Neural progenitor cell (in vitro differentiated cells): ENCODE measurements at regions not wholly inside any gene's neighbourhood (a gene's known extent, or its start where the extent isn't known, plus 50 kb on each side); places are given as distances from the start of the nearest gene placed in this dataset.

Experiments used
- DNase-seq: peaks from one replicate; pipeline ENCODE4 v3.0.0-alpha.2; 2016; ENCODE audit warnings: low spot score
- H2AFZ ChIP-seq: fragments of 200-600 bp; sonication (generic); replicated peaks from 2 replicates; pipeline ENCODE4 v1.6.1; 2016; ENCODE audit warnings: antibody characterized with exemption
- H3F3A ChIP-seq: fragments of 200-600 bp; sonication (generic); 2 replicates; pipeline ENCODE4 v1.6.1; 2016; ENCODE audit warnings: antibody characterized with exemption, low read depth
- H3K27ac ChIP-seq: fragments of 200-600 bp; sonication (generic); 2 replicates; pipeline ENCODE4 v1.5.1; 2016; ENCODE audit warnings: mild to moderate bottlenecking
- H3K27me3 ChIP-seq: fragments of 200-600 bp; sonication (generic); 2 replicates; pipeline ENCODE4 v1.6.1; 2016; ENCODE audit warnings: mild to moderate bottlenecking, moderate library complexity
- H3K36me3 ChIP-seq: fragments of 200-600 bp; sonication (generic); 2 replicates; pipeline ENCODE4 v1.5.1; 2016
- H3K4me1 ChIP-seq: fragments of 200-600 bp; sonication (generic); 2 replicates; pipeline ENCODE4 v1.6.1; 2016; ENCODE audit warnings: mixed run types
- H3K4me2 ChIP-seq: fragments of 200-600 bp; sonication (generic); 2 replicates; pipeline ENCODE4 v1.6.1; 2016
- H3K4me3 ChIP-seq: fragments of 200-600 bp; sonication (generic); 2 replicates; pipeline ENCODE4 v1.5.1; 2016
- H3K79me2 ChIP-seq: fragments of 200-600 bp; sonication (generic); 2 replicates; pipeline ENCODE4 v1.6.1; 2016; ENCODE audit warnings: low read depth
- H3K9ac ChIP-seq: fragments of 200-600 bp; sonication (generic); 2 replicates; pipeline ENCODE4 v1.6.1; 2016
- H3K9me3 ChIP-seq: fragments of 200-600 bp; sonication (generic); 2 replicates; pipeline ENCODE4 v1.5.1; 2016; ENCODE audit warnings: low read depth
- H4K20me1 ChIP-seq: fragments of 200-600 bp; sonication (generic); 2 replicates; pipeline ENCODE4 v1.6.1; 2016; ENCODE audit warnings: low read depth
- H3K27ac Mint-ChIP-seq: 3 replicates; pipeline ENCODE4 v1.8.0; 2021; ENCODE audit warnings: mixed read lengths
- H3K27me3 Mint-ChIP-seq: 2 replicates; pipeline ENCODE4 v1.8.0; 2022; ENCODE audit warnings: low read depth, mild to moderate bottlenecking, inconsistent platforms, moderate library complexity, mixed read lengths; ENCODE audit not compliant: insufficient read depth
- H3K36me3 Mint-ChIP-seq: 3 replicates; pipeline ENCODE4 v1.8.0; 2021; ENCODE audit warnings: mixed read lengths
- H3K4me1 Mint-ChIP-seq: 3 replicates; pipeline ENCODE4 v1.8.0; 2021; ENCODE audit warnings: mixed read lengths
- H3K4me3 Mint-ChIP-seq: 3 replicates; pipeline ENCODE4 v1.8.0; 2021; ENCODE audit warnings: mild to moderate bottlenecking, moderate library complexity, mixed read lengths
- H3K9me3 Mint-ChIP-seq: 3 replicates; pipeline ENCODE4 v1.8.0; 2020; ENCODE audit warnings: mixed read lengths
- CTCF ChIP-seq: fragments of 200-600 bp; sonication (generic); IDR thresholded peaks from 2 replicates; pipeline ENCODE4 v1.5.1; 2017; ENCODE audit warnings: antibody characterized with exemption, mild to moderate bottlenecking
- EZH2 ChIP-seq: fragments of 200-600 bp; sonication (generic); IDR thresholded peaks from 2 replicates; pipeline ENCODE4 v1.6.1; 2017; ENCODE audit warnings: antibody characterized with exemption, mild to moderate bottlenecking, moderate library complexity
- EZH2phosphoT487 ChIP-seq: fragments of 200-600 bp; sonication (generic); IDR thresholded peaks from 2 replicates; pipeline ENCODE4 v1.6.1; 2017; ENCODE audit warnings: antibody characterized with exemption

GRCh38 chr5:135106610-135107471 is 72.8 kb upstream of the PITX1 start:
- H3K4me1 Mint-ChIP-seq, result peaks cover 6% of the 10 kb centered on the region
- Histone ChIP-seq H2AFZ (no peak overlapping the region), H3K4me3 (no peak overlapping the region), H3K4me1 (peaks cover 2% of the 10 kb centered on the region), H3K4me2 (no peak overlapping the region), H3K27ac (no peak overlapping the region), H3K79me2 (no peaks in the 10 kb centered on the region), H3K36me3 (no peaks in the 10 kb centered on the region), H3K27me3 (peaks cover 3% of the 10 kb centered on the region), H3K9ac (no peak overlapping the region), H4K20me1 (no peaks in the 10 kb centered on the region), H3F3A (no peaks in the 10 kb centered on the region), H3K9me3 (no peaks in the 10 kb centered on the region)
- no peak overlapping the region for H3K27ac Mint-ChIP-seq
- H3K9me3 Mint-ChIP-seq, result no peaks in the 10 kb centered on the region
- peaks cover 8% of the 10 kb centered on the region for H3K27me3 Mint-ChIP-seq
- no peaks in the 10 kb centered on the region for H3K36me3 Mint-ChIP-seq
- no peak for DNase-seq
- TF ChIP-seq CTCF (no peak), EZH2 (no peak), EZH2phosphoT487 (no peak)
- H3K4me3 Mint-ChIP-seq, result no peak overlapping the region

GRCh38 chr5:135106136-135106535 is 72.1 kb upstream of the PITX1 start:
- no peaks in the 10 kb centered on the region for H3F3A ChIP-seq
- H3K4me1 Mint-ChIP-seq, result peaks cover 6% of the 10 kb centered on the region

GRCh38 chr5:135105105-135105484 is 71.1 kb upstream of the PITX1 start:
- H3K36me3 ChIP-seq, result no peaks in the 10 kb centered on the region
- no peak for DNase-seq
- no peak overlapping the region for H3K9ac ChIP-seq
- H3F3A ChIP-seq, result no peaks in the 10 kb centered on the region
- Mint-ChIP-seq H3K36me3 (no peaks in the 10 kb centered on the region), H3K9me3 (no peaks in the 10 kb centered on the region), H3K4me1 (peaks cover 6% of the 10 kb centered on the region), H3K4me3 (no peak overlapping the region), H3K27ac (no peak overlapping the region), H3K27me3 (peaks cover 8% of the 10 kb centered on the region)
- no peaks in the 10 kb centered on the region for H3K79me2 ChIP-seq
- H3K9me3 ChIP-seq, result no peaks in the 10 kb centered on the region
- H3K27me3 ChIP-seq, result peaks cover 10% of the 10 kb centered on the region
- H3K4me2 ChIP-seq, result no peak overlapping the region
- H2AFZ ChIP-seq, result no peak overlapping the region
- H4K20me1 ChIP-seq, result no peaks in the 10 kb centered on the region
- no peak overlapping the region for H3K4me3 ChIP-seq
- no peaks in the 10 kb centered on the region for H3K4me1 ChIP-seq
- TF ChIP-seq EZH2, result no peak
- no peak for TF ChIP-seq CTCF
- no peak for TF ChIP-seq EZH2phosphoT487
- H3K27ac ChIP-seq, result no peak overlapping the region

More at GRCh38 chr5:135106136-135106535, 72.1 kb upstream of the PITX1 start:
- peaks cover 10% of the 10 kb centered on the region for H3K27me3 ChIP-seq
- no peak overlapping the region for H3K4me3 ChIP-seq
- Mint-ChIP-seq H3K27ac (no peak overlapping the region), H3K9me3 (no peaks in the 10 kb centered on the region), H3K4me3 (no peak overlapping the region), H3K36me3 (no peaks in the 10 kb centered on the region), H3K27me3 (peaks cover 8% of the 10 kb centered on the region)
- H3K36me3 ChIP-seq, result no peaks in the 10 kb centered on the region
- no peak for DNase-seq
- H3K9me3 ChIP-seq, result no peaks in the 10 kb centered on the region
- H3K27ac ChIP-seq, result no peak overlapping the region
- no peaks in the 10 kb centered on the region for H3K4me1 ChIP-seq
- H3K4me2 ChIP-seq, result no peak overlapping the region
- no peak overlapping the region for H3K9ac ChIP-seq
- no peaks in the 10 kb centered on the region for H3K79me2 ChIP-seq
- H4K20me1 ChIP-seq, result no peaks in the 10 kb centered on the region
- no peak for TF ChIP-seq CTCF
- TF ChIP-seq EZH2, result no peak
- TF ChIP-seq EZH2phosphoT487, result no peak
- H2AFZ ChIP-seq, result no peak overlapping the region
